ENCODE measurements at regions not wholly inside any gene's neighbourhood (a gene's known extent, or its start where the extent isn't known, plus 50 kb on each side); places are given as distances from the start of the nearest gene placed in this dataset.

DNA sequence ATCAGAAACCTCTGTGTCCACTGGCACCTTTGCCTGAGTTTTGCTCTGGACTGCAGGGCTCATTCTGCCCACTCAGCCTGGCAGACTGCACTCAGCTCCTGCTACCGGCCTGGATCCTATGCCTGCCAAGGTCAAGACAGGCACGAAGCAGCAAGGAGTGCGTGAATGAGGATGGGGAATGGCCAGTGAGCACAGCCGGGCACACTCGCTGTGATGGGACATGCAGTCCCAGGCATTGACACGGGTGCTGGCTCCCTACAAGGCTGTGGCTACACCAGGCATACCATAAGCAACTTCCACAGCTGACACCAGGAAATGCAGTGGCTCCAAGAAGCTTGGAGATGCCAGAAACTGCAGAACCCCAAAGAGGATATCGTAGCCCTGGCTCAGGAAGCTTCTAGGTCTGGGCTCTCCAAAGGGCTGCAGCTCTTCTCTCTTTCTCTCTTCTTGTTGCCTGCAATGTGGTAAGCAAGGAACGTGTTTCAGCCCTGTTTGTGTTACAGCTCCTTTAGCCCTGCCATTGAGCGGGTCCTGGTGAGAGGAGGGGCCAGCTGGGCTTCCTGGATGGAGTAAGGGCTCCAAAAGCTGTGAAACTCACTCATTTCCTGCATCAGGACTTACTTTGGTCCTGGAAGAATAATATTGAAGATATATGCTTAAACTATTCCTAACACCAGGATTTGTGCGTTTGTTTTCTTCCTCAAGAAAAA, 832.6 kb upstream of the SLITRK5 start:
- TF ChIP-seq, protein P1, sequence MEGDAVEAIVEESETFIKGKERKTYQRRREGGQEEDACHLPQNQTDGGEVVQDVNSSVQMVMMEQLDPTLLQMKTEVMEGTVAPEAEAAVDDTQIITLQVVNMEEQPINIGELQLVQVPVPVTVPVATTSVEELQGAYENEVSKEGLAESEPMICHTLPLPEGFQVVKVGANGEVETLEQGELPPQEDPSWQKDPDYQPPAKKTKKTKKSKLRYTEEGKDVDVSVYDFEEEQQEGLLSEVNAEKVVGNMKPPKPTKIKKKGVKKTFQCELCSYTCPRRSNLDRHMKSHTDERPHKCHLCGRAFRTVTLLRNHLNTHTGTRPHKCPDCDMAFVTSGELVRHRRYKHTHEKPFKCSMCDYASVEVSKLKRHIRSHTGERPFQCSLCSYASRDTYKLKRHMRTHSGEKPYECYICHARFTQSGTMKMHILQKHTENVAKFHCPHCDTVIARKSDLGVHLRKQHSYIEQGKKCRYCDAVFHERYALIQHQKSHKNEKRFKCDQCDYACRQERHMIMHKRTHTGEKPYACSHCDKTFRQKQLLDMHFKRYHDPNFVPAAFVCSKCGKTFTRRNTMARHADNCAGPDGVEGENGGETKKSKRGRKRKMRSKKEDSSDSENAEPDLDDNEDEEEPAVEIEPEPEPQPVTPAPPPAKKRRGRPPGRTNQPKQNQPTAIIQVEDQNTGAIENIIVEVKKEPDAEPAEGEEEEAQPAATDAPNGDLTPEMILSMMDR (IDR thresholded peaks at IDR 0.05), result no peak
- TF ChIP-seq POLR2A (IDR thresholded peaks at IDR 0.05) (no peak), POLR2AphosphoS5 (IDR thresholded peaks at IDR 0.05) (no peak)

Data from sigmoid colon (tissue), 4 donors.